Chondrocyte (in vitro differentiated cells): ENCODE measurements at regions not wholly inside any gene's neighbourhood (a gene's known extent, or its start where the extent isn't known, plus 50 kb on each side); places are given as distances from the start of the nearest gene placed in this dataset.

Experiments used
- DNase-seq: peaks from one replicate; pipeline ENCODE4 v3.0.0; 2021; ENCODE audit warnings: mixed read lengths, low spot score
- H3K27ac Mint-ChIP-seq: one replicate; pipeline ENCODE4 v1.8.0; 2021; ENCODE audit warnings: mild to moderate bottlenecking, moderate library complexity, mixed read lengths; ENCODE audit not compliant: unreplicated experiment
- H3K27me3 Mint-ChIP-seq: 2 replicates; pipeline ENCODE4 v1.8.0; 2021; ENCODE audit warnings: low read depth, mixed read lengths
- H3K36me3 Mint-ChIP-seq: 2 replicates; pipeline ENCODE4 v1.8.0; 2021; ENCODE audit warnings: low read depth, mixed read lengths
- H3K4me1 Mint-ChIP-seq: 2 replicates; pipeline ENCODE4 v1.8.0; 2021; ENCODE audit warnings: low read depth, mild to moderate bottlenecking, mixed read lengths
- H3K4me3 Mint-ChIP-seq: one replicate; pipeline ENCODE4 v1.8.0; 2021; ENCODE audit warnings: mild to moderate bottlenecking, moderate library complexity, mixed read lengths; ENCODE audit not compliant: unreplicated experiment
- H3K9me3 Mint-ChIP-seq: 2 replicates; pipeline ENCODE4 v1.8.0; 2021; ENCODE audit warnings: low read depth, mixed read lengths
- TF ChIP-seq, protein P1 (sequence below): fragments of 200-600 bp; sonication (generic); IDR thresholded peaks from 2 replicates; pipeline ENCODE4 v1.5.0; 2021; ENCODE audit warnings: antibody characterized with exemption, mild to moderate bottlenecking, moderate library complexity

GRCh38 chr2:164015328-164016123, 279.7 kb upstream of the FIGN start:
- peak overlapping the region; percentile 34 for H3K27ac Mint-ChIP-seq
- no peaks in the 10 kb centered on the region for H3K36me3 Mint-ChIP-seq
- no peak overlapping the region for H3K4me3 Mint-ChIP-seq
- peaks cover 16% of the 10 kb centered on the region for H3K4me1 Mint-ChIP-seq
- no peaks in the 10 kb centered on the region for H3K9me3 Mint-ChIP-seq
- H3K27me3 Mint-ChIP-seq = no peaks in the 10 kb centered on the region
- DNase-seq = no peak
- TF ChIP-seq, protein P1, sequence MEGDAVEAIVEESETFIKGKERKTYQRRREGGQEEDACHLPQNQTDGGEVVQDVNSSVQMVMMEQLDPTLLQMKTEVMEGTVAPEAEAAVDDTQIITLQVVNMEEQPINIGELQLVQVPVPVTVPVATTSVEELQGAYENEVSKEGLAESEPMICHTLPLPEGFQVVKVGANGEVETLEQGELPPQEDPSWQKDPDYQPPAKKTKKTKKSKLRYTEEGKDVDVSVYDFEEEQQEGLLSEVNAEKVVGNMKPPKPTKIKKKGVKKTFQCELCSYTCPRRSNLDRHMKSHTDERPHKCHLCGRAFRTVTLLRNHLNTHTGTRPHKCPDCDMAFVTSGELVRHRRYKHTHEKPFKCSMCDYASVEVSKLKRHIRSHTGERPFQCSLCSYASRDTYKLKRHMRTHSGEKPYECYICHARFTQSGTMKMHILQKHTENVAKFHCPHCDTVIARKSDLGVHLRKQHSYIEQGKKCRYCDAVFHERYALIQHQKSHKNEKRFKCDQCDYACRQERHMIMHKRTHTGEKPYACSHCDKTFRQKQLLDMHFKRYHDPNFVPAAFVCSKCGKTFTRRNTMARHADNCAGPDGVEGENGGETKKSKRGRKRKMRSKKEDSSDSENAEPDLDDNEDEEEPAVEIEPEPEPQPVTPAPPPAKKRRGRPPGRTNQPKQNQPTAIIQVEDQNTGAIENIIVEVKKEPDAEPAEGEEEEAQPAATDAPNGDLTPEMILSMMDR = no peak

DNA sequence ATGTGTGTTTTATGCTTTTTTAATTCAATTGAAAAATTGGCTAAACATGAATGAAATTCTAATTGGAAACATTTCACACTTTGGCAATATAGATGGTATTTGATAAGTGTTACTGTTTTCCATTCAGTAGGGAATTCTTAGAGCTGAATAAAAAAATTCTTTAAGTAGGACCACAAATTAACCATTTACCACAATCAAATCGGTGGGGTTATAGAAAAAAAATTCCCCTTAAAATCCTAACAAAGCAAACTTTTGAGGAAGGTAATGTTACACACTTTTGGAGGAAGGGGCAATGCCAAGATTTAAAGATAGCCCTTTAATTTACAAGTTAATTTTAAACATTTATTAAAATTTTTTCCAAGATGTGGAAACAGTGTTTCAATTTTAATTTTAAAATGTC, 279.0 kb upstream of the FIGN start:
- no peaks in the 10 kb centered on the region for H3K9me3 Mint-ChIP-seq
- H3K27ac Mint-ChIP-seq = no peak overlapping the region

GRCh38 chr2:164014068-164014731, 278.4 kb upstream of the FIGN start:
- DNase-seq = no peak
- no peak overlapping the region for H3K4me3 Mint-ChIP-seq

More for the DNA sequence above, 279.0 kb upstream of the FIGN start:
- Mint-ChIP-seq H3K27me3 (no peaks in the 10 kb centered on the region), H3K4me3 (no peak overlapping the region), H3K36me3 (no peaks in the 10 kb centered on the region), H3K4me1 (peaks cover 21% of the 10 kb centered on the region)
- DNase-seq = no peak
- TF ChIP-seq, protein P1 = no peak

DNA sequence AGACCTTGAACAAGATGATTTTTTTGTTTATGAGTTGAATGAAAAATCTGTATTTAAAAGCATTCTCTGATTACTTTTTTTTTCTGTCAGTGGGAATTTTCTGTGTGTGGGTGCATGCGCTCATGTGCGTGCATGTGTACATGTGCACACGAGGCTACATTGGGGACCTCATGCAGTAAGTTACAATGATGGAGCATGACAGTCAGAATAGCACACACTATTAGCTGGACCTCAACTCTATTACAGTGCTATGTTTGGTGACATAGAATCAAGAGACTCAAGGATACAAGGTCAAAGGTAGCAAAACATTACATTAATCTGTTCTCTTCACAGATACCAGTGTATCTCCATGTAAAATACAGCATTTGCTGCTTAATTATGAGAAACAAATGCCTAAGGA, 276.8 kb upstream of the FIGN start:
- H3K4me1 Mint-ChIP-seq = peaks cover 23% of the 10 kb centered on the region
- no peak overlapping the region for H3K27ac Mint-ChIP-seq
- no peak for DNase-seq
- H3K9me3 Mint-ChIP-seq = no peaks in the 10 kb centered on the region
- TF ChIP-seq, protein P1 = no peak
- H3K36me3 Mint-ChIP-seq = no peaks in the 10 kb centered on the region
- no peak overlapping the region for H3K4me3 Mint-ChIP-seq
- no peaks in the 10 kb centered on the region for H3K27me3 Mint-ChIP-seq

More at GRCh38 chr2:164014068-164014731, 278.4 kb upstream of the FIGN start:
- no peaks in the 10 kb centered on the region for H3K36me3 Mint-ChIP-seq
- TF ChIP-seq, protein P1 = no peak
- peaks cover 23% of the 10 kb centered on the region for H3K4me1 Mint-ChIP-seq
- no peaks in the 10 kb centered on the region for H3K27me3 Mint-ChIP-seq
- peak overlapping the region; percentile 19 for H3K27ac Mint-ChIP-seq
- H3K9me3 Mint-ChIP-seq = no peaks in the 10 kb centered on the region

- Mint-ChIP-seq H3K4me3 (no peak overlapping the region), H3K36me3 (no peaks in the 10 kb centered on the region), H3K9me3 (no peaks in the 10 kb centered on the region), H3K27me3 (no peaks in the 10 kb centered on the region), H3K27ac (no peak overlapping the region), H3K4me1 (peaks cover 17% of the 10 kb centered on the region)
- TF ChIP-seq, protein P1 = no peak
- no peak for DNase-seq
These were observed 274.0 kb upstream of the FIGN start for GRCh38 chr2:164009756-164010337.
